ENCODE measurements at regions not wholly inside any gene's neighbourhood (a gene's known extent, or its start where the extent isn't known, plus 50 kb on each side); places are given as distances from the start of the nearest gene placed in this dataset.

DNA sequence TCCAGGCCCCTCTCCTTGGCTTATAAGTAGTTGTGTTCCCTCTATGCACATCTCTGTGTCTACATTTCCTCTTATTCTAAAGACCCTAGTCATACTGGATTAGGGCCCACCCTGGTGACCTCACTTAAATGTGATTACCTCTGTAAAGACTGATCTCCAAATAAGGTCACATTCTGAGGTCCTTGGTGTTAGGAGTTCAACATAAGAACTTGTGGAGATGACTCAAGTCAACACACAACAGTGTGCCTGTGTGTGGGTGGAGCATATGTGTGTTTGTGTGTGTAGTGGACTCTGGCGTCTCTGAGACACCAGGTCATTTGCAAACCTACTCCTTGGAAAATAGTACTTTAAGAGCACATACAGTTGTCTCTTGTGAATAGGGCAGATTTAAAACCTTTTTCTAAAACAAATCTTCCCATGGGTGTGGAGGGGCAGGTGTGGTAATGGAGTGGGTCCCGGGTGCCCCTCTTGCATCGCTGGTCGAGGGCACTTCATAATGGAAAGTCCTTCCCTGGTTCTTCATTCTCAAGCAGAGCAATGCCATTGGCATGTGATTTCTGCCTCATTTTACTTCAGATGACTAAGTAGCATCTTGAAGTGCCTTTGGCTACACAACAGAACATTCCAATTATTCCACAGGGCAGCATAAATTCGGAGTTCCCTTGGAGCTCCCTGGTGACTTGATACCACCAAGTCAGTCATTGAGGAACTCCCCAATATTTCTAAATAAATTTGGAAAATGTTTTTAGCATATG, 84.4 kb downstream of the C9orf152 start (continued):
- TF ChIP-seq, protein P1, sequence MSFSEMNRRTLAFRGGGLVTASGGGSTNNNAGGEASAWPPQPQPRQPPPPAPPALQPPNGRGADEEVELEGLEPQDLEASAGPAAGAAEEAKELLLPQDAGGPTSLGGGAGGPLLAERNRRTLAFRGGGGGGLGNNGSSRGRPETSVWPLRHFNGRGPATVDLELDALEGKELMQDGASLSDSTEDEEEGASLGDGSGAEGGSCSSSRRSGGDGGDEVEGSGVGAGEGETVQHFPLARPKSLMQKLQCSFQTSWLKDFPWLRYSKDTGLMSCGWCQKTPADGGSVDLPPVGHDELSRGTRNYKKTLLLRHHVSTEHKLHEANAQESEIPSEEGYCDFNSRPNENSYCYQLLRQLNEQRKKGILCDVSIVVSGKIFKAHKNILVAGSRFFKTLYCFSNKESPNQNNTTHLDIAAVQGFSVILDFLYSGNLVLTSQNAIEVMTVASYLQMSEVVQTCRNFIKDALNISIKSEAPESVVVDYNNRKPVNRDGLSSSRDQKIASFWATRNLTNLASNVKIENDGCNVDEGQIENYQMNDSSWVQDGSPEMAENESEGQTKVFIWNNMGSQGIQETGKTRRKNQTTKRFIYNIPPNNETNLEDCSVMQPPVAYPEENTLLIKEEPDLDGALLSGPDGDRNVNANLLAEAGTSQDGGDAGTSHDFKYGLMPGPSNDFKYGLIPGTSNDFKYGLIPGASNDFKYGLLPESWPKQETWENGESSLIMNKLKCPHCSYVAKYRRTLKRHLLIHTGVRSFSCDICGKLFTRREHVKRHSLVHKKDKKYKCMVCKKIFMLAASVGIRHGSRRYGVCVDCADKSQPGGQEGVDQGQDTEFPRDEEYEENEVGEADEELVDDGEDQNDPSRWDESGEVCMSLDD (CRISPR knock-in tag; IDR thresholded peaks at IDR 0.05; ENCODE audit: borderline replicate concordance) = no peak
- TF ChIP-seq PCBP2 (optimal IDR thresholded peaks at IDR 0.05; ENCODE audit: low read depth, low read length, poor library complexity, severe bottlenecking) (no peak), NFE2L2 (IDR thresholded peaks at IDR 0.05; ENCODE audit: low read length) (no peak), CBX1 (IDR thresholded peaks at IDR 0.05; ENCODE audit: low read depth) (no peak), SP5 (CRISPR knock-in tag; IDR thresholded peaks at IDR 0.05; ENCODE audit: borderline replicate concordance, low read depth) (no peak), ZNF83 (CRISPR knock-in tag; IDR thresholded peaks at IDR 0.05; ENCODE audit: borderline replicate concordance) (no peak)
- TF ChIP-seq, protein P2, sequence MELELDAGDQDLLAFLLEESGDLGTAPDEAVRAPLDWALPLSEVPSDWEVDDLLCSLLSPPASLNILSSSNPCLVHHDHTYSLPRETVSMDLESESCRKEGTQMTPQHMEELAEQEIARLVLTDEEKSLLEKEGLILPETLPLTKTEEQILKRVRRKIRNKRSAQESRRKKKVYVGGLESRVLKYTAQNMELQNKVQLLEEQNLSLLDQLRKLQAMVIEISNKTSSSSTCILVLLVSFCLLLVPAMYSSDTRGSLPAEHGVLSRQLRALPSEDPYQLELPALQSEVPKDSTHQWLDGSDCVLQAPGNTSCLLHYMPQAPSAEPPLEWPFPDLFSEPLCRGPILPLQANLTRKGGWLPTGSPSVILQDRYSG (CRISPR knock-in tag; IDR thresholded peaks at IDR 0.05) = no peak
- TF ChIP-seq, protein P3, sequence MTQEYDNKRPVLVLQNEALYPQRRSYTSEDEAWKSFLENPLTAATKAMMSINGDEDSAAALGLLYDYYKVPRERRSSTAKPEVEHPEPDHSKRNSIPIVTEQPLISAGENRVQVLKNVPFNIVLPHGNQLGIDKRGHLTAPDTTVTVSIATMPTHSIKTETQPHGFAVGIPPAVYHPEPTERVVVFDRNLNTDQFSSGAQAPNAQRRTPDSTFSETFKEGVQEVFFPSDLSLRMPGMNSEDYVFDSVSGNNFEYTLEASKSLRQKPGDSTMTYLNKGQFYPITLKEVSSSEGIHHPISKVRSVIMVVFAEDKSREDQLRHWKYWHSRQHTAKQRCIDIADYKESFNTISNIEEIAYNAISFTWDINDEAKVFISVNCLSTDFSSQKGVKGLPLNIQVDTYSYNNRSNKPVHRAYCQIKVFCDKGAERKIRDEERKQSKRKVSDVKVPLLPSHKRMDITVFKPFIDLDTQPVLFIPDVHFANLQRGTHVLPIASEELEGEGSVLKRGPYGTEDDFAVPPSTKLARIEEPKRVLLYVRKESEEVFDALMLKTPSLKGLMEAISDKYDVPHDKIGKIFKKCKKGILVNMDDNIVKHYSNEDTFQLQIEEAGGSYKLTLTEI (CRISPR knock-in tag; conservative IDR thresholded peaks at IDR 0.05) = no peak
- TF ChIP-seq, protein P4, sequence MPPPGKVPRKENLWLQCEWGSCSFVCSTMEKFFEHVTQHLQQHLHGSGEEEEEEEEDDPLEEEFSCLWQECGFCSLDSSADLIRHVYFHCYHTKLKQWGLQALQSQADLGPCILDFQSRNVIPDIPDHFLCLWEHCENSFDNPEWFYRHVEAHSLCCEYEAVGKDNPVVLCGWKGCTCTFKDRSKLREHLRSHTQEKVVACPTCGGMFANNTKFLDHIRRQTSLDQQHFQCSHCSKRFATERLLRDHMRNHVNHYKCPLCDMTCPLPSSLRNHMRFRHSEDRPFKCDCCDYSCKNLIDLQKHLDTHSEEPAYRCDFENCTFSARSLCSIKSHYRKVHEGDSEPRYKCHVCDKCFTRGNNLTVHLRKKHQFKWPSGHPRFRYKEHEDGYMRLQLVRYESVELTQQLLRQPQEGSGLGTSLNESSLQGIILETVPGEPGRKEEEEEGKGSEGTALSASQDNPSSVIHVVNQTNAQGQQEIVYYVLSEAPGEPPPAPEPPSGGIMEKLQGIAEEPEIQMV (CRISPR knock-in tag; IDR thresholded peaks at IDR 0.05; ENCODE audit: low read depth) = no peak
